H1 (cell line): ENCODE measurements at regions not wholly inside any gene's neighbourhood (a gene's known extent, or its start where the extent isn't known, plus 50 kb on each side); places are given as distances from the start of the nearest gene placed in this dataset.

Source experiments
- BACH1 ChIP-seq: IDR thresholded peaks from 2 replicates; pipeline ENCODE4 v1.6.1; 2012; ENCODE audit warnings: low read length, improper control_type of control experiment
- FOSL1 ChIP-seq: IDR thresholded peaks from 2 replicates; pipeline ENCODE4 v1.6.1; 2011; ENCODE audit warnings: mild to moderate bottlenecking, low read depth, low read length, moderate library complexity; ENCODE audit not compliant: insufficient read depth
- MAFK ChIP-seq: IDR thresholded peaks from 2 replicates; pipeline ENCODE4 v1.6.1; 2012; ENCODE audit warnings: low read depth, mild to moderate bottlenecking, improper control_type of control experiment, low read length

DNA sequence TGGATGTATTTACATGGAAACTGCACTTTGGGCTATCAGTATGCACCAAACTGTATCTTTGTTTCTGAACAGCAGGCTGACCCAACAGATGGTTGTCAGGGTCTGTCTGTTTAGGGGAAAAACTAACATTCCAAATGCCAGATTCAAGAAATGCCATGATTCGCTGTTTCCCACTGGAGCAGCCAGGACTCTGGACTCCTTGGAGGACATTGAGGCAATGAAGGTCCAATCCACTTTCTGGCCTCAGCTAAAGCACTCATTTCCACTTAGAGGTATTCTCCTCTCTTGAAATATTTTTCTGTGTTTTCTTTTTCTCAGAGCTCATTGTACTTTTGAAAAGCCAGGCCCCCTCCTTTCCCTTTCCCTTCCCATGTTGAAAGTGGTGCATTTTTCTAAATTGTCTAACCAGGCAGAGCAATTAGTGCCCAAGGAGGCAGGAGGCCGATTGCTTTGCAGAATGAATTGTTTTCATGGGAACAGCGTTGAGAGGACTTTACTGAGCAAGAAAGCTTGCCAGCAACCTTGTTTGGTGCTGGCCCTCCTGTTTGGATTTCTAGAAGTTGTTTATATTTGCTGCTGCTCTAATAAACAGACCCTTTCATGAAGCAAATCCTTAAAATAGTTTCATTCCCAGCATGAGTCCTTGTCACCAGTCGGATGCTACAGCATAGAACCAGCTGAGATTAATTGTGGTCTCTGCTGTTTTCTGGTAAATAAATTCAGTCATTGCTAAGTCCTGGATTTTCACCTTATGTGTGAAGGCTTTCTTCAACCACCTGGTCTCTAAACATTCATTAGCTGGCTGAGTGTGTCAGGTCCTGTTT lies 132.8 kb upstream of the TAF11L2 start (continued):
- TF ChIP-seq FOSL1 (no peak), MAFK (no peak), BACH1 (no peak)
